ENCODE measurements at regions not wholly inside any gene's neighbourhood (a gene's known extent, or its start where the extent isn't known, plus 50 kb on each side); places are given as distances from the start of the nearest gene placed in this dataset.
A peak's percentile ranks its signal among the peaks of the same experiment; 100 is the strongest.

- no peak for DNase-seq (ENCODE audit: low read depth)
- H3K4me3 ChIP-seq (ENCODE audit: low read length): no peak overlapping the region
- TF ChIP-seq CTCF (IDR thresholded peaks at IDR 0.05; ENCODE audit: insufficient read depth, low read depth, low read length, missing control alignments): no peak
Observed at GRCh38 chr10:89153971-89154370, 53.1 kb downstream of the CH25H start.

GRCh38 chr10:89153116-89153515, 54.0 kb downstream of the CH25H start:
- H3K4me3 ChIP-seq (ENCODE audit: low read length): no peak overlapping the region

GRCh38 chr10:89151857-89152256, 55.3 kb downstream of the CH25H start:
- TF ChIP-seq CTCF (IDR thresholded peaks at IDR 0.05; ENCODE audit: insufficient read depth, low read depth, low read length, missing control alignments): no peak
- peak; percentile 29 for DNase-seq (ENCODE audit: low read depth)
- no peak overlapping the region for H3K4me3 ChIP-seq (ENCODE audit: low read length)

More at GRCh38 chr10:89153116-89153515, 54.0 kb downstream of the CH25H start:
- no peak for TF ChIP-seq CTCF (IDR thresholded peaks at IDR 0.05; ENCODE audit: insufficient read depth, low read depth, low read length, missing control alignments)
- DNase-seq (ENCODE audit: low read depth): peak; percentile 31

GRCh38 chr10:89148061-89148460, 59.1 kb downstream of the CH25H start:
- TF ChIP-seq CTCF (IDR thresholded peaks at IDR 0.05; ENCODE audit: insufficient read depth, low read depth, low read length, missing control alignments): no peak
- H3K4me3 ChIP-seq (ENCODE audit: low read length): no peak overlapping the region
- no peak for DNase-seq (ENCODE audit: low read depth)

GRCh38 chr10:89147256-89147655, 59.9 kb downstream of the CH25H start:
- peak; percentile 87 for DNase-seq (ENCODE audit: low read depth)
- H3K4me3 ChIP-seq (ENCODE audit: low read length): no peak overlapping the region
- no peak for TF ChIP-seq CTCF (IDR thresholded peaks at IDR 0.05; ENCODE audit: insufficient read depth, low read depth, low read length, missing control alignments)

- no peak overlapping the region for H3K4me3 ChIP-seq (ENCODE audit: low read length)
- no peak for DNase-seq (ENCODE audit: low read depth)
- TF ChIP-seq CTCF (IDR thresholded peaks at IDR 0.05; ENCODE audit: insufficient read depth, low read depth, low read length, missing control alignments): no peak
Observed at GRCh38 chr10:89144836-89145235, 62.3 kb downstream of the CH25H start.

- TF ChIP-seq CTCF (IDR thresholded peaks at IDR 0.05; ENCODE audit: insufficient read depth, low read depth, low read length, missing control alignments): no peak
- no peak for DNase-seq (ENCODE audit: low read depth)
- H3K4me3 ChIP-seq (ENCODE audit: low read length): no peak overlapping the region
Observed at GRCh38 chr10:89142590-89142989, 64.5 kb downstream of the CH25H start.

Measured in epithelial cell of esophagus (primary cell).